ENCODE measurements at regions not wholly inside any gene's neighbourhood (a gene's known extent, or its start where the extent isn't known, plus 50 kb on each side); places are given as distances from the start of the nearest gene placed in this dataset.
A peak's percentile ranks its signal among the peaks of the same experiment; 100 is the strongest.

DNA sequence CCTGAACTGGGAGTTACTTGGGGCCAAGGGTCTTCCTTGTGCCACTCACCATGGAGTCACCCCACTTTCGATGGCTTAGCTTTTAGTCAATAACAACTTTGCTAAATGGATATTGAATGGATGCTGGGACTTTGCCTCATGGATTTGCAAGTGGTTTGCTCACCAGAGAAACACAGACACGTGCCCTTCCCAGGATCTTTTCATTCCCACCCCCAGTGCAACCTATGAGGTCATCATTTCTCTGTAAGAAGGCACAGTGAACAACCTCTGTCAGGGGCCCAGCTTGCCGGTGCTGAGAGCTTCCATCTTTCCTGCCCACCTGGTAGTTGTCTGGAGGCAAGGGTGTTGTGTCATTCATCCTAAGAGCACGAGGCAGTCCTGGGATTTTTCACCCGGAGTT is 256.8 kb upstream of the PMEPA1 start:
- Mint-ChIP-seq H3K4me1 (peaks cover 23% of the 10 kb centered on the region), H3K36me3 (ENCODE audit: low read depth) (no peaks in the 10 kb centered on the region)
- TF ChIP-seq, protein P1, sequence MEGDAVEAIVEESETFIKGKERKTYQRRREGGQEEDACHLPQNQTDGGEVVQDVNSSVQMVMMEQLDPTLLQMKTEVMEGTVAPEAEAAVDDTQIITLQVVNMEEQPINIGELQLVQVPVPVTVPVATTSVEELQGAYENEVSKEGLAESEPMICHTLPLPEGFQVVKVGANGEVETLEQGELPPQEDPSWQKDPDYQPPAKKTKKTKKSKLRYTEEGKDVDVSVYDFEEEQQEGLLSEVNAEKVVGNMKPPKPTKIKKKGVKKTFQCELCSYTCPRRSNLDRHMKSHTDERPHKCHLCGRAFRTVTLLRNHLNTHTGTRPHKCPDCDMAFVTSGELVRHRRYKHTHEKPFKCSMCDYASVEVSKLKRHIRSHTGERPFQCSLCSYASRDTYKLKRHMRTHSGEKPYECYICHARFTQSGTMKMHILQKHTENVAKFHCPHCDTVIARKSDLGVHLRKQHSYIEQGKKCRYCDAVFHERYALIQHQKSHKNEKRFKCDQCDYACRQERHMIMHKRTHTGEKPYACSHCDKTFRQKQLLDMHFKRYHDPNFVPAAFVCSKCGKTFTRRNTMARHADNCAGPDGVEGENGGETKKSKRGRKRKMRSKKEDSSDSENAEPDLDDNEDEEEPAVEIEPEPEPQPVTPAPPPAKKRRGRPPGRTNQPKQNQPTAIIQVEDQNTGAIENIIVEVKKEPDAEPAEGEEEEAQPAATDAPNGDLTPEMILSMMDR (IDR thresholded peaks at IDR 0.05; ENCODE audit: unreplicated experiment in 3 of 3): no peak

DNA sequence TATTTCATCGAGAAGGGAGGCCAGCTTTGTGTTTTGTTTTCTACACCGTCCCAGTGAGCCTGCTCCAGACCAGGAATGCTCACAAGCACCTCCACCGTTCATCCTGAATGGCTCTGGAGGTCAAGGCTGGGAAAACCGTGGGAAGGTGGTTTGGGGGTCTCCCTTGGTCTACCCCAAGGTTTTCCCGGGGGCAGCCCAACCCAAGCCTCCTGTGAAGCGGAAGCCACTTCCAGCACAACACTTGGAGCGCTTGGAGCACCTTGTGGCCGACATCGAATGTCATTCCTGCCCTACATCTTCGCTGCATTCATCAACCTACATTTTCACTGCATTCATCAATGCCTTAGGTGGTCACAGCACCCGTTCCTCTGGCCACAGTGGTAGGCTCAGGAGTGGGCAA is 255.6 kb upstream of the PMEPA1 start:
- Mint-ChIP-seq H3K36me3 (ENCODE audit: low read depth) (no peaks in the 10 kb centered on the region), H3K27me3 (ENCODE audit: low read depth) (peaks cover 14% of the 10 kb centered on the region), H3K27ac (peak overlapping the region in 1 of 3 experiments; percentile 44), H3K4me1 (peaks cover 27% of the 10 kb centered on the region), H3K9me3 (no peaks in the 10 kb centered on the region), H3K4me3 (no peak overlapping the region)
- TF ChIP-seq, protein P1 (IDR thresholded peaks at IDR 0.05; ENCODE audit: unreplicated experiment in 3 of 3): no peak

More for the DNA sequence above, 256.8 kb upstream of the PMEPA1 start:
- Mint-ChIP-seq H3K27ac (no peak overlapping the region), H3K27me3 (ENCODE audit: low read depth) (peaks cover 17% of the 10 kb centered on the region), H3K9me3 (peaks cover 3% of the 10 kb centered on the region), H3K4me3 (no peak overlapping the region)

DNA sequence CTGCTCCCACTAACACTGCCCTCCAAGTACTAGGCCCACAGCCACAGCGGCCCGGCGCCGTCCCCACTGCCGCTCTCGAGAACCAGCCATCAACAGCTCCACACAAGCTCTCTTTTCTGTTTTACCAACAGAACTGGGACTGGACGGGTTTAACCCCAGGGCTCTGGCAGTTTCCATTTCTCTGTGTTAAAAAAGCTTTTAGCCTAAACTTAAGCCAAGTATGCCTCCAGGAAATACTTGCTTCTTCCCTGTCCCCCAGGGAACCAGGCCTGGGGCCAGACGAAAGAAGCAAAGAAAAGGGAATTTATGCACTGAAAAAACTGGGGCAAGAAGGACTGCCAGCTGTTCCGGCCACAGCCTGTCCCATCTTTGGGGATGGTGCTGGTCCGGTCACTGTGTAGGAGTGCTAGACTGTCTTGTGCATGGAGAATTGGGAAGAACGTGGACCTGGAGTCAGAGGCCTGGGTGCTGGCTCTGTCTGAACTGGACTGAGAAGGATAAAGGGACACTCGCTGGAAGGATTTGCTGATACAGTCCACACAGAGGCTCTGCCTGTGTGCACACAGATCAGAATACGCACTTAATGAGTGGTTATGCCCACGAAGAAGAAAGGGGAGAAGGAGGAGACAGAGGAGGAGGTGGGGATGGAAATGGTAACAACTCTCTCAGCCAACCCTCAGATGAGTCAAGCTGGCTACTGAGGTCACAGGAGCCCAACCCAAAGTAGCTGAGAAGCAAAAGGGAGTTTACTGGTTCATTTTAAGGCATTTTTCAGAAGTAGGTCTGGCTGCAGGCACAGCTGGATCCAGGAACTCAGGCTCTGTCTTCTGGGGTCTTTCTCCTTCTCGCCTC is 254.4 kb upstream of the PMEPA1 start:
- Mint-ChIP-seq H3K4me3 (no peak overlapping the region), H3K9me3 (no peaks in the 10 kb centered on the region), H3K27ac (peak overlapping the region; percentile 59 to 78 (median 77)), H3K27me3 (ENCODE audit: low read depth) (peaks cover 9% of the 10 kb centered on the region), H3K36me3 (ENCODE audit: low read depth) (no peaks in the 10 kb centered on the region), H3K4me1 (peaks cover 33% of the 10 kb centered on the region)
- TF ChIP-seq, protein P1 (IDR thresholded peaks at IDR 0.05; ENCODE audit: unreplicated experiment in 3 of 3): no peak

DNA sequence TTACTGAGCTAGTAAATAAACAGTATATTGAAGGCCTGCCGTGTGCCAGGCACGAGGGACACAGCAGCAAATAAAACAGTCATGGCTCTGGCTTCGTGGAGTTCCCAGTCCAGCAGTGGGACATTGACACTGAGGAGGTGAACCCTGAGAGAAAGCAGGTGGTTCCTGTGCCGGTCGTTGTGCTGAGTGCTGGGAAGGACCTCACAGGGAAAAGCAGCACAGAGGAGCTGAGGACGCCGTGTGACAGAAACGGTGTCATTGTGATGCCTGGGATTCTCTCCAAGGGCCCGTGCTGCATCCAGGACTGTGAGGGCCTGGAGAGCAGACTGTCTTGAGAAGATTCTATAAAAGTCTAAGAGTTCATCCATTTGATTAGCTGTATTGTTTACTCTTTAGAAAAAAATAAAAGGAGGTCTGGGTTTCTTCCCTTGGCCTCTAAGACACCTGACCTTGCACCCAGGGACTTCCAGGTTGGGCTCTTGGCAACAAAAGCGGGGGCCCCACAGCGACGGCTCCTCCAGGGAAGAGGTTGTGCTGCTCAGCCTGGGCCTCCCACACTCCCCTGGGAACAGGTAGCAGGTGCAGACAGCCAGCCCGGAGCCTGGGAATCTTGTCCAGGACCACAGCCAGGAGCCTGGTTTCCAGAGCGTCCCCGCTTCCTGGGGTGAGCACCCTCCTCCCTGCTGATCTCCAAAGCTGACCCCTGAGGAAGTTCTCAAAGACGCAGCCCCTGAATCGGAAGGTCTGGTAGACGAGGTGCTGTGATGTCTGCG is 251.2 kb upstream of the PMEPA1 start:
- Mint-ChIP-seq H3K4me1 (peaks cover 47% of the 10 kb centered on the region), H3K27me3 (ENCODE audit: low read depth) (peaks cover 9% of the 10 kb centered on the region), H3K4me3 (no peak overlapping the region), H3K9me3 (no peaks in the 10 kb centered on the region), H3K36me3 (ENCODE audit: low read depth) (no peaks in the 10 kb centered on the region), H3K27ac (peak overlapping the region in 2 of 3 experiments; percentile 25 to 59)
- TF ChIP-seq, protein P1 (IDR thresholded peaks at IDR 0.05; ENCODE audit: unreplicated experiment in 3 of 3): no peak

DNA sequence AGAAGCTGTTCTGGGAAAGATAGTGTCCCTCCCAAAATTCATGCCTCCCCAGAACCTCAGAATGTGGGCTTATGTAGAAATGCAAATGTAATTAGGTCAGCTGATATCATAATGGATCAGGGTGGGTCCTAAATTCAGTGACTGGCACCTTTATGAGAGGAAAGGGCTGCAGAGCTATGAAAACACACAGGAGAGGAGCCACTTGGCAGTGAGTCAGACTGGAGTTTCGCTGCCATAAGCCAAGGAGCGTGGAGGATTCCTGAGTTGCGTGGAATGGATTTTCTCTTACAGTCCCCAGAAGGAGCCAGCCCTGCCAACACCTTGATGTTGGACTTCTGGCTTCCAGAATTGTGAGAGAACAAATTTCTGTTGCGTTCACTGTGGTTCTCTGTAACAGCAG is 249.8 kb upstream of the PMEPA1 start:
- Mint-ChIP-seq H3K9me3 (no peaks in the 10 kb centered on the region), H3K27ac (peak overlapping the region in 2 of 3 experiments; percentile 62 to 77), H3K27me3 (ENCODE audit: low read depth) (peaks cover 9% of the 10 kb centered on the region), H3K4me1 (peaks cover 50% of the 10 kb centered on the region), H3K36me3 (ENCODE audit: low read depth) (no peaks in the 10 kb centered on the region), H3K4me3 (no peak overlapping the region)
- TF ChIP-seq, protein P1 (IDR thresholded peaks at IDR 0.05; ENCODE audit: unreplicated experiment in 3 of 3): no peak
